Liver (tissue), 8 donors: ENCODE measurements at regions not wholly inside any gene's neighbourhood (a gene's known extent, or its start where the extent isn't known, plus 50 kb on each side); places are given as distances from the start of the nearest gene placed in this dataset.

ENCODE experiments used
- DNase-seq: peaks from one replicate; pipeline ENCODE4 v3.0.0-alpha.2; 2017; ENCODE audit warnings: low spot score
- H3K27ac ChIP-seq, 2 donors: one replicate each; pipeline ENCODE4 v1.7.0; 2013; ENCODE audit warnings: inconsistent platforms in 2 of 2, low read length in 2 of 2, control low read depth in 1 of 2, low read depth in 1 of 2, mild to moderate bottlenecking in 1 of 2
- H3K27me3 ChIP-seq, 4 donors: one replicate each; pipeline versions ENCODE4 v1.6.1 to v1.7.0; 2013; ENCODE audit warnings: low read length in 3 of 4, inconsistent platforms in 1 of 4, mild to moderate bottlenecking in 1 of 4, moderate library complexity in 1 of 4; ENCODE audit not compliant: control insufficient read depth in 4 of 4, insufficient read depth in 4 of 4
- H3K36me3 ChIP-seq, 4 donors: one replicate each; pipeline versions ENCODE4 v1.6.1 to v1.7.0; 2013; ENCODE audit warnings: low read length in 3 of 4, mild to moderate bottlenecking in 3 of 4, low read depth in 1 of 4, moderate library complexity in 1 of 4; ENCODE audit not compliant: control insufficient read depth in 4 of 4, insufficient read depth in 3 of 4
- H3K4me1 ChIP-seq, 4 donors: one replicate each; pipeline versions ENCODE4 v1.6.1 to v1.7.0; 2013; ENCODE audit warnings: low read length in 3 of 4, mild to moderate bottlenecking in 3 of 4, moderate library complexity in 1 of 4; ENCODE audit not compliant: control insufficient read depth in 4 of 4, insufficient read depth in 4 of 4
- H3K4me3 ChIP-seq, 3 donors: one replicate each; pipeline versions ENCODE4 v1.6.1 to v1.7.0; 2013; ENCODE audit warnings: low read length in 3 of 3, control low read depth in 1 of 3, low read depth in 1 of 3, mild to moderate bottlenecking in 1 of 3
- H3K9ac ChIP-seq, 2 donors: one replicate each; pipeline ENCODE4 v1.7.0; 2013; ENCODE audit warnings: low read length in 2 of 2, mild to moderate bottlenecking in 2 of 2, moderate library complexity in 2 of 2, control low read depth in 1 of 2, low read depth in 1 of 2
- H3K9me3 ChIP-seq, 4 donors: one replicate each; pipeline versions ENCODE4 v1.6.1 to v1.7.0; 2013; ENCODE audit warnings: low read length in 3 of 4; ENCODE audit not compliant: control insufficient read depth in 4 of 4
- ATF3 ChIP-seq: IDR thresholded peaks from 2 replicates; pipeline ENCODE4 v1.6.1; 2016; ENCODE audit warnings: antibody characterized with exemption
- EGR1 ChIP-seq, 2 donors: IDR thresholded peaks; 2 replicates each; pipeline ENCODE4 v1.6.1; 2016 to 2018; ENCODE audit warnings: antibody characterized with exemption in 2 of 2, low read depth in 2 of 2
- FOXA1 ChIP-seq: IDR thresholded peaks from 2 replicates; pipeline ENCODE4 v1.6.1; 2016; ENCODE audit warnings: antibody characterized with exemption
- FOXA2 ChIP-seq: IDR thresholded peaks from 2 replicates; pipeline ENCODE4 v1.6.1; 2016; ENCODE audit warnings: antibody characterized with exemption
- GABPA ChIP-seq, 2 donors: IDR thresholded peaks in 1 of 2; conservative IDR thresholded peaks in 1 of 2; 2 replicates each; pipeline ENCODE4 v1.6.1; 2016; ENCODE audit warnings: antibody characterized with exemption in 2 of 2, mild to moderate bottlenecking in 1 of 2, moderate library complexity in 1 of 2
- HNF4A ChIP-seq, 2 donors: conservative IDR thresholded peaks; 2 replicates each; pipeline ENCODE4 v1.6.1; 2016; ENCODE audit warnings: antibody characterized with exemption in 2 of 2, mild to moderate bottlenecking in 2 of 2
- HNF4G ChIP-seq: IDR thresholded peaks from 2 replicates; pipeline ENCODE4 v1.6.1; 2016; ENCODE audit warnings: antibody characterized with exemption
- JUND ChIP-seq, 2 donors: IDR thresholded peaks; 2 replicates each; pipeline ENCODE4 v1.6.1; 2016; ENCODE audit warnings: antibody characterized with exemption in 2 of 2
- MAX ChIP-seq: IDR thresholded peaks from 2 replicates; pipeline ENCODE4 v1.6.1; 2016; ENCODE audit warnings: antibody characterized with exemption
- NR2F2 ChIP-seq: IDR thresholded peaks from 2 replicates; pipeline ENCODE4 v1.6.1; 2016; ENCODE audit warnings: antibody characterized with exemption
- RAD21 ChIP-seq, 2 donors: IDR thresholded peaks; 2 replicates each; pipeline ENCODE4 v1.6.1; 2016; ENCODE audit warnings: antibody characterized with exemption in 2 of 2, mild to moderate bottlenecking in 2 of 2
- REST ChIP-seq: IDR thresholded peaks from 2 replicates; pipeline ENCODE4 v1.6.1; 2016; ENCODE audit warnings: antibody characterized with exemption, mild to moderate bottlenecking
- RXRA ChIP-seq, 2 donors: IDR thresholded peaks; 2 replicates each; pipeline ENCODE4 v1.6.1; 2017 to 2018; ENCODE audit warnings: antibody characterized with exemption in 2 of 2, mild to moderate bottlenecking in 1 of 2
- SP1 ChIP-seq: IDR thresholded peaks from 2 replicates; pipeline ENCODE4 v1.6.1; 2018; ENCODE audit warnings: antibody characterized with exemption, mild to moderate bottlenecking
- TAF1 ChIP-seq: conservative IDR thresholded peaks from 2 replicates; pipeline ENCODE4 v1.6.1; 2016; ENCODE audit warnings: antibody characterized with exemption, mild to moderate bottlenecking
- YY1 ChIP-seq: IDR thresholded peaks from 2 replicates; pipeline ENCODE4 v1.6.1; 2016; ENCODE audit warnings: antibody characterized with exemption, mild to moderate bottlenecking
- WGBS: extraction: QIAGEN DNeasy Blood & Tissue Kit; methylation state at CpG from one replicate; pipeline ENCODE4 v1.1.7; 2013; 5-methylcytosine and 5-hydroxymethylcytosine counted together
- TF ChIP-seq, protein P1 (sequence below): IDR thresholded peaks from 2 replicates; pipeline ENCODE4 v1.6.1; 2016; ENCODE audit warnings: antibody characterized with exemption
- TF ChIP-seq, protein P2 (sequence below): fragments of 150-350 bp; IDR thresholded peaks from 2 replicates; pipeline ENCODE4 v1.5.1; 2017; ENCODE audit warnings: improper control_type of control experiment, low read depth, low read length; ENCODE audit not compliant: missing input control
- donor health status: healthy.
- donor health status: healthy.
- donor health status: healthy.
- donor health status: healthy.
- donor health status: healthy.

DNA sequence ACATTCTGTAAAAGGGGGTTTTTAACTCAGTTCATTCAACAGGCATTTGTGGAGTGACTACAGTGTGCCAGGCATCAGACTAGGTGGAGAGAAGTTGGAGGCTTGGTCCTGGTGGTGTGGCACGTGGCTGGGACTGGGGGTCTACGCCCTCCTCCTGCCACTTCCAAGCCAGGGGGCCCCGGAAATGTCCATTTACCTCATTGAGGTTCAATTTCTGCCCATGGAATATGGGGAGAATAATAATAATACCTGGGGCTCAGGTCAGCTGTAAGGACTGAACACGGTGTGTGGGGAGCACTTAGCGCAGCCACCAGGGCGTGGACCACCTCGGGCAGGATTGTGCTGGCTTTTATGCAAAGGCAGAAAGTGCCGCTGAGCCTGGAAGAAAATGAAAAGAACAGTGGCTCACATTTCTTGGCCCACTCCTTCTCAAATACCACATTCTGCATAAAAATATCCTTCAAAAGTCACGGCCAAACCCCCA, 229.4 kb downstream of the ANKRD60 start:
- no peaks in the 10 kb centered on the region for H3K9me3 ChIP-seq
- no peak for TF ChIP-seq NR2F2
- no peak for TF ChIP-seq TAF1
- TF ChIP-seq, protein P1, sequence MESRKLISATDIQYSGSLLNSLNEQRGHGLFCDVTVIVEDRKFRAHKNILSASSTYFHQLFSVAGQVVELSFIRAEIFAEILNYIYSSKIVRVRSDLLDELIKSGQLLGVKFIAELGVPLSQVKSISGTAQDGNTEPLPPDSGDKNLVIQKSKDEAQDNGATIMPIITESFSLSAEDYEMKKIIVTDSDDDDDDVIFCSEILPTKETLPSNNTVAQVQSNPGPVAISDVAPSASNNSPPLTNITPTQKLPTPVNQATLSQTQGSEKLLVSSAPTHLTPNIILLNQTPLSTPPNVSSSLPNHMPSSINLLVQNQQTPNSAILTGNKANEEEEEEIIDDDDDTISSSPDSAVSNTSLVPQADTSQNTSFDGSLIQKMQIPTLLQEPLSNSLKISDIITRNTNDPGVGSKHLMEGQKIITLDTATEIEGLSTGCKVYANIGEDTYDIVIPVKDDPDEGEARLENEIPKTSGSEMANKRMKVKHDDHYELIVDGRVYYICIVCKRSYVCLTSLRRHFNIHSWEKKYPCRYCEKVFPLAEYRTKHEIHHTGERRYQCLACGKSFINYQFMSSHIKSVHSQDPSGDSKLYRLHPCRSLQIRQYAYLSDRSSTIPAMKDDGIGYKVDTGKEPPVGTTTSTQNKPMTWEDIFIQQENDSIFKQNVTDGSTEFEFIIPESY, result no peak
- no peak for TF ChIP-seq YY1
- no peak for TF ChIP-seq SP1
- TF ChIP-seq RXRA (IDR thresholded peaks at IDR 0.05), result no peak
- TF ChIP-seq ATF3, result no peak
- no peak for TF ChIP-seq REST
- no peak for TF ChIP-seq FOXA2
- TF ChIP-seq GABPA (IDR thresholded peaks at IDR 0.05 in 1 of 2, conservative IDR thresholded peaks at IDR 0.05 in 1 of 2), result no peak
- TF ChIP-seq EGR1 (IDR thresholded peaks at IDR 0.05; ENCODE audit: low read depth in 2 of 2), result no peak
- TF ChIP-seq FOXA1, result no peak
- TF ChIP-seq JUND (IDR thresholded peaks at IDR 0.05), result no peak
- 63% methylated on average over 9 of the region's 9 CpGs for WGBS
- no peak for DNase-seq
- H3K4me1 ChIP-seq, result no peaks in the 10 kb centered on the region
- no peak overlapping the region for H3K4me3 ChIP-seq
- no peaks in the 10 kb centered on the region for H3K27me3 ChIP-seq
- H3K36me3 ChIP-seq, result no peaks in the 10 kb centered on the region
- no peak overlapping the region for H3K27ac ChIP-seq
- H3K9ac ChIP-seq, result no peak overlapping the region

DNA sequence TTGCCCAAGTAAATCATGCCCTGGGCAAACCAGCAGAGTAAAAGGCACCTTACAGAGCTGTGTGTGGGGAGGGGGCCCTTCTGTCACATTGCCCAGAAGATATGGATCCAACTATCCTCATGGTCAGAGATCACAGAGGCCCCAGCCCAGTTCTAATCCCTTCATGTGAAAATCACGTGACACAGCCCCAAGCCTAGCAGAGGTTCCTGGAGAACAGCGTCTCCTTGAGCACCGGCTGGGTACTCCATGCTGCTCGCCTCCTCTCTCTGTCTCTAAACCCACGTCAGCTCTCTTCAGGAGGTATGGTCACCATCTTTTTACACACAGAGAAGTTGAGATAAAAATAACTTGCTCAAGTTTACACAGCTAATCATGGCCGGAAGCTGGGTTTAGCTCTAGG, 230.2 kb downstream of the ANKRD60 start:
- no peak overlapping the region for H3K27ac ChIP-seq
- no peaks in the 10 kb centered on the region for H3K9me3 ChIP-seq
- H3K9ac ChIP-seq, result no peak overlapping the region
- no peak for DNase-seq
- 73% methylated on average over 6 of the region's 6 CpGs for WGBS
- H3K36me3 ChIP-seq, result no peaks in the 10 kb centered on the region
- no peaks in the 10 kb centered on the region for H3K27me3 ChIP-seq
- no peaks in the 10 kb centered on the region for H3K4me1 ChIP-seq
- H3K4me3 ChIP-seq, result no peak overlapping the region
- TF ChIP-seq GABPA (IDR thresholded peaks at IDR 0.05 in 1 of 2, conservative IDR thresholded peaks at IDR 0.05 in 1 of 2), result no peak
- TF ChIP-seq, protein P2, sequence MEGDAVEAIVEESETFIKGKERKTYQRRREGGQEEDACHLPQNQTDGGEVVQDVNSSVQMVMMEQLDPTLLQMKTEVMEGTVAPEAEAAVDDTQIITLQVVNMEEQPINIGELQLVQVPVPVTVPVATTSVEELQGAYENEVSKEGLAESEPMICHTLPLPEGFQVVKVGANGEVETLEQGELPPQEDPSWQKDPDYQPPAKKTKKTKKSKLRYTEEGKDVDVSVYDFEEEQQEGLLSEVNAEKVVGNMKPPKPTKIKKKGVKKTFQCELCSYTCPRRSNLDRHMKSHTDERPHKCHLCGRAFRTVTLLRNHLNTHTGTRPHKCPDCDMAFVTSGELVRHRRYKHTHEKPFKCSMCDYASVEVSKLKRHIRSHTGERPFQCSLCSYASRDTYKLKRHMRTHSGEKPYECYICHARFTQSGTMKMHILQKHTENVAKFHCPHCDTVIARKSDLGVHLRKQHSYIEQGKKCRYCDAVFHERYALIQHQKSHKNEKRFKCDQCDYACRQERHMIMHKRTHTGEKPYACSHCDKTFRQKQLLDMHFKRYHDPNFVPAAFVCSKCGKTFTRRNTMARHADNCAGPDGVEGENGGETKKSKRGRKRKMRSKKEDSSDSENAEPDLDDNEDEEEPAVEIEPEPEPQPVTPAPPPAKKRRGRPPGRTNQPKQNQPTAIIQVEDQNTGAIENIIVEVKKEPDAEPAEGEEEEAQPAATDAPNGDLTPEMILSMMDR, result no peak
- TF ChIP-seq, protein P1, result no peak
- no peak for TF ChIP-seq JUND (IDR thresholded peaks at IDR 0.05)
- TF ChIP-seq MAX, result no peak
- no peak for TF ChIP-seq REST
- no peak for TF ChIP-seq YY1
- TF ChIP-seq EGR1 (IDR thresholded peaks at IDR 0.05; ENCODE audit: low read depth in 2 of 2), result no peak
- TF ChIP-seq RXRA (IDR thresholded peaks at IDR 0.05), result no peak
- no peak for TF ChIP-seq TAF1
- no peak for TF ChIP-seq NR2F2
- no peak for TF ChIP-seq RAD21 (IDR thresholded peaks at IDR 0.05)
- no peak for TF ChIP-seq HNF4A (conservative IDR thresholded peaks at IDR 0.05)
- TF ChIP-seq FOXA1, result no peak
- TF ChIP-seq SP1, result no peak
- TF ChIP-seq HNF4G, result no peak
- no peak for TF ChIP-seq FOXA2
